ENCODE measurements at regions not wholly inside any gene's neighbourhood (a gene's known extent, or its start where the extent isn't known, plus 50 kb on each side); places are given as distances from the start of the nearest gene placed in this dataset.

DNA sequence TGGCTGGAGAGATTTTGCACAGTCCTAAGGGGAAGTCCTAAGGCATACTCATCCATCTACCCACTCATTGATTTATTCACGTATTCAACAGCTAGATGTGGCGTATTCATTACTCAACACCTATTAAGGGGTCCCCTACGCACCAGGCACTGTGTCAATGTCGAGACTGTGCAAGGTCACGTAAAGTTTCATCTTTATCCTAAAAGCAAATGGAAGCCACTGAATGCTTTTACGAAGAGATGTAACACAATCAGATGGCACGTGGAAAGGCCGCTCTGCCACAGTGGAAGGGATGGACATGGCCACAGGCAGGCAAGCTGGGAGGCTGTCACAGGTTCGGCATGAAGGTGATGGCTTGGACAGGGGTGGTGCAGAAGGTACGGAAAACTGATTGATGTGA, 66.3 kb upstream of the ZBTB18 start:
- TF ChIP-seq, protein P1, sequence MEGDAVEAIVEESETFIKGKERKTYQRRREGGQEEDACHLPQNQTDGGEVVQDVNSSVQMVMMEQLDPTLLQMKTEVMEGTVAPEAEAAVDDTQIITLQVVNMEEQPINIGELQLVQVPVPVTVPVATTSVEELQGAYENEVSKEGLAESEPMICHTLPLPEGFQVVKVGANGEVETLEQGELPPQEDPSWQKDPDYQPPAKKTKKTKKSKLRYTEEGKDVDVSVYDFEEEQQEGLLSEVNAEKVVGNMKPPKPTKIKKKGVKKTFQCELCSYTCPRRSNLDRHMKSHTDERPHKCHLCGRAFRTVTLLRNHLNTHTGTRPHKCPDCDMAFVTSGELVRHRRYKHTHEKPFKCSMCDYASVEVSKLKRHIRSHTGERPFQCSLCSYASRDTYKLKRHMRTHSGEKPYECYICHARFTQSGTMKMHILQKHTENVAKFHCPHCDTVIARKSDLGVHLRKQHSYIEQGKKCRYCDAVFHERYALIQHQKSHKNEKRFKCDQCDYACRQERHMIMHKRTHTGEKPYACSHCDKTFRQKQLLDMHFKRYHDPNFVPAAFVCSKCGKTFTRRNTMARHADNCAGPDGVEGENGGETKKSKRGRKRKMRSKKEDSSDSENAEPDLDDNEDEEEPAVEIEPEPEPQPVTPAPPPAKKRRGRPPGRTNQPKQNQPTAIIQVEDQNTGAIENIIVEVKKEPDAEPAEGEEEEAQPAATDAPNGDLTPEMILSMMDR (IDR thresholded peaks at IDR 0.05): no peak
- TF ChIP-seq POLR2A (IDR thresholded peaks at IDR 0.05) (no peak), POLR2AphosphoS5 (IDR thresholded peaks at IDR 0.05) (no peak)
